Right atrium auricular region (tissue), 2 donors: ENCODE measurements at regions not wholly inside any gene's neighbourhood (a gene's known extent, or its start where the extent isn't known, plus 50 kb on each side); places are given as distances from the start of the nearest gene placed in this dataset.

Source experiments
- DNase-seq: peaks from one replicate; pipeline ENCODE4 v3.0.0-alpha.2; 2019; ENCODE audit warnings: low spot score
- H3K27ac ChIP-seq, 2 donors: fragments of 200-600 bp; sonication (generic); 1 replicate in 1 of 2; 2 replicates in 1 of 2; pipeline ENCODE4 v1.5.1; 2016 to 2019
- H3K27me3 ChIP-seq, 2 donors: fragments of 200-600 bp; sonication (generic); one replicate each; pipeline versions ENCODE4 v1.5.1 to v1.6.0; 2017 to 2019
- H3K36me3 ChIP-seq: fragments of 200-600 bp; sonication (generic); one replicate; pipeline ENCODE4 v1.5.1; 2016
- H3K4me1 ChIP-seq, 2 donors: fragments of 200-600 bp; sonication (generic); one replicate each; pipeline versions ENCODE4 v1.5.1 to v1.6.0; 2017 to 2019
- H3K4me3 ChIP-seq, 2 donors: fragments of 200-600 bp; sonication (generic); 1 replicate in 1 of 2; 2 replicates in 1 of 2; pipeline ENCODE4 v1.5.1; 2017 to 2019; ENCODE audit warnings: mild to moderate bottlenecking in 1 of 2, moderate library complexity in 1 of 2
- H3K9me3 ChIP-seq, 2 donors: fragments of 200-600 bp; sonication (generic); one replicate each; pipeline ENCODE4 v1.5.1; 2019
- TF ChIP-seq, protein P1 (sequence below), 2 donors: fragments of 200-600 bp; sonication (generic); IDR thresholded peaks; one replicate each; pipeline ENCODE4 v1.5.1; 2019; ENCODE audit warnings: antibody characterized with exemption in 2 of 2

DNA sequence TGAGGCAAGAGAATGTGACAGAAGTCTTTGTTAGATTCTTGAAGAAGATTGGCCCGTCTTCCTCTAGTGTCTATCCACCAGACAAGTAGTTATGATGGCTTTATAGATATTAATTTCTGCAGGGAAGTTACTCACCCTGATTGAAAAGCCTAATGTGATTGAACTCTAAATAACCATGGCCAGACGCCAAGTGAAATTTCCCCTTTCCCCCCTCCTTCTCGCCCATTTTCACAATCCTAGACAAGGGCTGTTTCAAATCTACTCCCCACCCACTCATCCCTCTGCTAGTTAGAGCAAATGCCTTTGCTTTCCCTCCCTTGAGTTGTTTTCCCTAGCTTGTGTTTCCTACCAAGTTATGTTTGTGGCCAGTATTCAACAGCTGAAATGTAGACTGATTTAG, 182.5 kb downstream of the TMEM167A start:
- TF ChIP-seq, protein P1, sequence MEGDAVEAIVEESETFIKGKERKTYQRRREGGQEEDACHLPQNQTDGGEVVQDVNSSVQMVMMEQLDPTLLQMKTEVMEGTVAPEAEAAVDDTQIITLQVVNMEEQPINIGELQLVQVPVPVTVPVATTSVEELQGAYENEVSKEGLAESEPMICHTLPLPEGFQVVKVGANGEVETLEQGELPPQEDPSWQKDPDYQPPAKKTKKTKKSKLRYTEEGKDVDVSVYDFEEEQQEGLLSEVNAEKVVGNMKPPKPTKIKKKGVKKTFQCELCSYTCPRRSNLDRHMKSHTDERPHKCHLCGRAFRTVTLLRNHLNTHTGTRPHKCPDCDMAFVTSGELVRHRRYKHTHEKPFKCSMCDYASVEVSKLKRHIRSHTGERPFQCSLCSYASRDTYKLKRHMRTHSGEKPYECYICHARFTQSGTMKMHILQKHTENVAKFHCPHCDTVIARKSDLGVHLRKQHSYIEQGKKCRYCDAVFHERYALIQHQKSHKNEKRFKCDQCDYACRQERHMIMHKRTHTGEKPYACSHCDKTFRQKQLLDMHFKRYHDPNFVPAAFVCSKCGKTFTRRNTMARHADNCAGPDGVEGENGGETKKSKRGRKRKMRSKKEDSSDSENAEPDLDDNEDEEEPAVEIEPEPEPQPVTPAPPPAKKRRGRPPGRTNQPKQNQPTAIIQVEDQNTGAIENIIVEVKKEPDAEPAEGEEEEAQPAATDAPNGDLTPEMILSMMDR (IDR thresholded peaks at IDR 0.05), result no peak
- Histone ChIP-seq H3K27ac (no peak overlapping the region), H3K36me3 (no peaks in the 10 kb centered on the region), H3K9me3 (no peaks in the 10 kb centered on the region), H3K4me1 (no peaks in the 10 kb centered on the region), H3K4me3 (no peak overlapping the region), H3K27me3 (no peaks in the 10 kb centered on the region)
- DNase-seq, result no peak

DNA sequence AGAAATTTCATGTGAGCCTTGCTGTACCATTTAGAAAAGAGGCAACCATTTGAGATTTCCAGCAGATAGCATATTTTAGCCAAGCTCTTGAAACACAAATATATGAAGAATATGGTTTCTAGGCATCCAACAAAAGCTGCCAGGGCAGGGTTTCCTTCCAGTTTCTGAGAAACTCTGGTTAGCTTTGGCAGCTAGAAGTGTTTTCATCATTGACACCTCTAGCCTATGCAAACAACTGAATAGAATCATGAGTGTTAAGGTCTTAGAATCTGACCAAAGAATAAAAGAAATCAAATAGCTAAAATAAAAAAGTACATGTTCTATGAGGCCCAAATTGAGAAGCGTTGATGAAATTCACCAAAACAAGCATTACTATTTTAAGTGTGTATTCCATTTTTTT, 188.1 kb downstream of the TMEM167A start:
- H3K4me3 ChIP-seq, result no peak overlapping the region
- H3K27me3 ChIP-seq, result no peaks in the 10 kb centered on the region
- no peaks in the 10 kb centered on the region for H3K9me3 ChIP-seq
- no peaks in the 10 kb centered on the region for H3K4me1 ChIP-seq
- DNase-seq, result no peak
- no peak overlapping the region for H3K27ac ChIP-seq
- H3K36me3 ChIP-seq, result no peaks in the 10 kb centered on the region
- TF ChIP-seq, protein P1 (IDR thresholded peaks at IDR 0.05), result no peak

DNA sequence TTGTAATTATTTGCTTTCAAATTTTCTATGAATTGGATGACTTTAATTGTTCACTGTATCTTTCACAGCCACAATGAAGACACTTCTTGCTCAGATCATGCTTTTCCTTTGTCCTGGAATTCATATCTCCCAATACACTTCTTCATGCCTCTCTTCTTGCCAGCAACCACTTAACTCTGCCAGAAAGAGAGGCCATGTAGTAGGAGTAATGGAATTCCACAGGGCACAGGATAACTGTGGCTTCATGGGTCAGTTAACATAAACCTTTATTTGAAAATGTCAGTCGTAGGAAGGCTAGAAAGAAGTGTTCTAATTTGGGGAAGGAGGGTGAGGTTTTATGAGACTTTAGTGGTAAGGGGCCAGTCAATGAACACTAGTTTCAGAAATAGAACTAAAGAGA, 190.3 kb downstream of the TMEM167A start:
- Histone ChIP-seq H3K9me3 (no peaks in the 10 kb centered on the region), H3K4me3 (no peak overlapping the region), H3K27me3 (no peaks in the 10 kb centered on the region), H3K27ac (no peak overlapping the region), H3K4me1 (no peaks in the 10 kb centered on the region), H3K36me3 (no peaks in the 10 kb centered on the region)
- TF ChIP-seq, protein P1 (IDR thresholded peaks at IDR 0.05), result no peak
- no peak for DNase-seq

DNA sequence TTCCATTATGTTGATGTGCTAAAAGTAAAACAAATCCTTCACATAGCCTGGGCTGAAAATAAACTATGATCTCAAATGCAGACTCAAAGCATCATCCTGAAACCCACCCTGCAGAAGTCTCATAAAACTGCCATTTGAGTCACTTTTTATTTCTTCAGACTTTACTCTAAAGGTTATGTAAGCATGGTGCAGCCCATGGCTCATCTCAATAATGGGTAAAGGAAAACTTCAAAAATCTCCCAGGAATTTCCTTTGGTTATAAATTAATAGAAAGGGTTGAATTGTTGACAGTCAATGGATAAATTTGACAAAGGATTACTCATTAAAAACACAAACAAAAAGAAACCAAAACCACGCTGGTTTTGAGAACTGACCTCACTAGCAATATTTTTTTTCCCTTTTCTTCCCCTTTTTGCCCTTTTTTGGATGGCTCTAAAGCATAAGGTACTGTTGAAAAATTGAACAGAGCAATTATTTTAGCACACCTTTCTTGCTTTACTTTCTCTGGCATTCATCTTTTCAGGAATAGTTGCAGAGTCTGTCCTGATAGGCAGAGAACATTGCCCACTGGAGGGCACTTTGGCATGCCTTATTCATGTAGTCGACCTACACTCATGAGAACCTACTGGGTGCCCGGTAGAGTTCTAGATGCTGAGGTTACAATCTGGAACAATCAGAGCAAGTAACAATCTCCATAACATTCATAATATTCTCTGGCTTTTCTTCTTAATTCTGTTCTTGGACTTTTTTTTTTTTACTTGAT, 191.4 kb downstream of the TMEM167A start:
- H3K27me3 ChIP-seq, result no peaks in the 10 kb centered on the region
- H3K4me1 ChIP-seq, result no peaks in the 10 kb centered on the region
- no peaks in the 10 kb centered on the region for H3K36me3 ChIP-seq

DNA sequence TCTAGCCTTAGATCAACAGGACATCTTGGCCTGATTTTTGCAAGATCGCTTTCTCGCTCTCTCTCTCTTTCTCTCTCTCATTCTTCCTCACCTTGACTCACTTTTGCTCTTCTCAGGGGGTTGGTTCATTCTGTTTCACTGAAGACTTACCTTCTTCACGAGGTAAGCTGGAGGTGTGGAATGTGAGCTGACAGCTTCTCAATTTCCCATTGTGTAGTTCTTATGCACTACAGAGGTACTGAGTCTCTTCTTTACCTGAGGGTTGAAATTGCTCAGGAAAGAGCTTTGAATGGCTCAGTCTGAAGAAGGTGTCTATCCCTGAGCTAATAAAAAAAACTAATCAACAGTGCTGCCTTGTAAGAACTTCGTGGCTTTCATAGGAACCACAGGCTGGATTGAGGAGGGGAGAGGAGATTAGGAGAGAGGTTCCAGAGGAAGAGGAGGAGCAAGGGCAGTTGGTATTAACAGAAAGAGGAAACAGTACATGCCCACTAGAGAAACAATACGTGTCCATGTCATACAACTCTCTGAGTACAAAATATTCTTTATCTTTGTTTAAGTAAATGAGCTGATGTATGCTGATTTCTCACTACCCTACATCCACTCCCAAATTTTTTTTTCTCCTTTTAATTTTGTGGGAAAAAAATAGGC, 192.2 kb downstream of the TMEM167A start:
- Histone ChIP-seq H3K27ac (no peak overlapping the region), H3K36me3 (no peaks in the 10 kb centered on the region), H3K4me3 (no peak overlapping the region), H3K4me1 (no peaks in the 10 kb centered on the region), H3K9me3 (peaks cover 0 to 7% of the 10 kb centered on the region in 2 donors), H3K27me3 (no peaks in the 10 kb centered on the region)
- no peak for DNase-seq
- TF ChIP-seq, protein P1 (IDR thresholded peaks at IDR 0.05), result no peak

More for the DNA sequence above, 191.4 kb downstream of the TMEM167A start:
- H3K9me3 ChIP-seq, result no peaks in the 10 kb centered on the region
- TF ChIP-seq, protein P1 (IDR thresholded peaks at IDR 0.05), result no peak
- no peak for DNase-seq
- H3K27ac ChIP-seq, result no peak overlapping the region
- H3K4me3 ChIP-seq, result no peak overlapping the region
